Activated CD8-positive, alpha-beta memory T cell treated with anti-CD3 and anti-CD28 coated beads, Interleukin-2, amount 50 U/mL, for 1 hour (primary cell): ENCODE measurements at regions not wholly inside any gene's neighbourhood (a gene's known extent, or its start where the extent isn't known, plus 50 kb on each side); places are given as distances from the start of the nearest gene placed in this dataset.

ENCODE experiments used
- DNase-seq: peaks from one replicate; pipeline ENCODE4 v3.0.0-alpha.2; 2020; ENCODE audit errors: extremely low read depth

GRCh38 chr17:36661047-36661666 is 59.8 kb downstream of the MRM1 start:
- DNase-seq = no peak

GRCh38 chr17:36661688-36662087 is 60.3 kb downstream of the MRM1 start:
- DNase-seq = no peak

GRCh38 chr17:36665417-36665816 is 64.0 kb downstream of the MRM1 start:
- no peak for DNase-seq

GRCh38 chr17:36667922-36668321 is 66.5 kb downstream of the MRM1 start:
- DNase-seq = no peak

- DNase-seq = no peak
These were observed 67.4 kb downstream of the MRM1 start for GRCh38 chr17:36668824-36669223.

GRCh38 chr17:36671144-36671543 is 69.8 kb downstream of the MRM1 start:
- DNase-seq = no peak

- DNase-seq = no peak
These were observed 71.1 kb downstream of the MRM1 start for GRCh38 chr17:36672403-36672918.

- no peak for DNase-seq
These were observed 71.7 kb downstream of the MRM1 start for GRCh38 chr17:36673068-36673467.

GRCh38 chr17:36673637-36674277 is 72.4 kb downstream of the MRM1 start:
- no peak for DNase-seq

- no peak for DNase-seq
These were observed 72.9 kb downstream of the MRM1 start for GRCh38 chr17:36674278-36674650.

GRCh38 chr17:36675250-36675649 is 73.9 kb downstream of the MRM1 start:
- no peak for DNase-seq

GRCh38 chr17:36675786-36676185 is 74.4 kb downstream of the MRM1 start:
- DNase-seq = no peak

GRCh38 chr17:36679815-36680467 is 78.6 kb downstream of the MRM1 start:
- DNase-seq = no peak

- no peak for DNase-seq
These were observed 79.4 kb downstream of the MRM1 start for GRCh38 chr17:36680701-36681202.

GRCh38 chr17:36682773-36683172 is 81.4 kb downstream of the MRM1 start:
- DNase-seq = no peak

GRCh38 chr17:36683387-36683786 is 82.0 kb downstream of the MRM1 start:
- no peak for DNase-seq

GRCh38 chr17:36684134-36684533 is 82.8 kb downstream of the MRM1 start:
- no peak for DNase-seq

- DNase-seq = no peak
These were observed 84.8 kb downstream of the MRM1 start for GRCh38 chr17:36686123-36686669.

- no peak for DNase-seq
These were observed 86.4 kb downstream of the MRM1 start for GRCh38 chr17:36687736-36688135.

GRCh38 chr17:36689089-36689667 is 87.8 kb downstream of the MRM1 start:
- DNase-seq = no peak

GRCh38 chr17:36690190-36690589 is 88.8 kb downstream of the MRM1 start:
- no peak for DNase-seq

- no peak for DNase-seq
These were observed 90.2 kb downstream of the MRM1 start for GRCh38 chr17:36691606-36692005.
